HG02870 (cell line): ENCODE measurements at regions not wholly inside any gene's neighbourhood (a gene's known extent, or its start where the extent isn't known, plus 50 kb on each side); places are given as distances from the start of the nearest gene placed in this dataset.

ENCODE experiments used
- ATAC-seq: cut with Tn5 transposase; IDR thresholded peaks from one replicate; pipeline ENCODE4 v1.9.1; 2021; ENCODE audit warnings: mild to moderate bottlenecking, moderate library complexity; ENCODE audit not compliant: unreplicated experiment

DNA sequence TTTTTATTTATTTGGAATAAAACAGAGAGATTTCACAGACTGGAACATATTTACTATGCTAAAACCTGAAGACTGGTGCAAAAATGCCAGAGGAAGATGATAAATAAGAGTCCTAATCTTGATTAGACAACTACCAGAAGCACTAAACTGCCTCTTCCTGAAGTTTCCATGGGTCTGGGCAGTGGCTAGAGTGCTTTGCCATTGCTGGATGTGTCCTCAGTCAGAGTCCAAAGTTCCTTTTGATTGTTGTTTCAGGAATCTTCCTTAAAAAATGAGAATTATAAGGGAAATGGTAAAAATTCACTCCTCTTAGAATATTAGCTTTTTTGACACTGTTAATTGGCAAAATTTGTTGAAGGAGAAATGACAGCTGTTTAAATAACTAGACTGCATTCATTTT lies 86.3 kb upstream of the AHR start:
- ATAC-seq = no peak

- ATAC-seq = no peak
Measured at GRCh38 chr7:17227766-17228490, 70.5 kb upstream of the AHR start.

- no peak for ATAC-seq
Measured at GRCh38 chr7:17229228-17229627, 69.2 kb upstream of the AHR start.

GRCh38 chr7:17230099-17230807 lies 68.2 kb upstream of the AHR start:
- no peak for ATAC-seq

GRCh38 chr7:17233603-17234002 lies 64.8 kb upstream of the AHR start:
- no peak for ATAC-seq

GRCh38 chr7:17234030-17234397 lies 64.4 kb upstream of the AHR start:
- ATAC-seq = peak; percentile 39

DNA sequence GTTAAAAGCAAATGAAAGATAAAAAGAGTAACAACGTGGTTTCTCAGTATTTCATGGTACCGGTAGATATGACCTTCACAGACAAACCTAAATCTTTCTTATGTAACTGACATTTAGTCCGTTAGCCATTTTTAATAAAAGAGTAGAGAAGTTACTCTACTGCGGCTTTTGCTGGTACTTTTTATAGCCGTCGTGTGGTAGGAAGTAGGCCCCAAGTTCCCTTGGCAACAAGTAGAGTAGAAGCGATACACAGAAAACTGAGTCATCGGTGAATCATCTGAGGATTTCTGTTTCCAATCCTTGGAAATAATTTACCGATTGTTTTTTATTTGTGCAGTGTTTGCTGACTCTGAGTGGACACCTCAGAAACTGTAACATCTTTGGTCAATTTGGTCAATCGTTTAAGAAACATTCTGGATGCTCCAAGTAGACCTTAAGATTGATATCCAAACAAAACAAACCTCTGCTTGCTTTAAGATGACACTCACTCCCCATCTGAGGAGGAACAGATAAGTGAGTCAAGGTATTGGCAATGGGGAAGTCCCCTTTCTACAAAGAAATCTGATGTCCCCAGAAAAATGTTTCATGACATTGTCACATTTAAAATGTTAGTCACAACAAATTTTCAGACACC lies 63.9 kb upstream of the AHR start:
- ATAC-seq = peak; percentile 95

- no peak for ATAC-seq
Measured at GRCh38 chr7:17236171-17236570, 62.3 kb upstream of the AHR start.

DNA sequence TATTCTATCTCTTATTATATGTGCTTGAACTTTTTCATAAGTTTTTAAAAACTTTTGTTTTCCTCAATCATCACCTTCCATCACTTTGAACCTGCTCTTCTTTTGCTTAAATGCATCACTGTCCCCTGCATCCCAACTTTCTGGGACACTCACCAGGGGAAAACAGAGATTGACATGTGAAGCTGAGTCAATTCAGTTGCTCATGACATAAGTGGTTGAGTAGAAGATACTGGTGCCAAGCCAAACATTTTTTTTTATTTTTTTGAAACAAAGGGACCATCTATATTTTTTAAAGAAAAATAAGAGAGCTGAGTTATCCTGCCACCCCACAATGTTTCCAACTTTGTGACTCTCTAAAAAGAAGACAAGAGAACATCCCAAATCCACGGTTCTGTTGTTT lies 61.8 kb upstream of the AHR start:
- ATAC-seq = no peak

DNA sequence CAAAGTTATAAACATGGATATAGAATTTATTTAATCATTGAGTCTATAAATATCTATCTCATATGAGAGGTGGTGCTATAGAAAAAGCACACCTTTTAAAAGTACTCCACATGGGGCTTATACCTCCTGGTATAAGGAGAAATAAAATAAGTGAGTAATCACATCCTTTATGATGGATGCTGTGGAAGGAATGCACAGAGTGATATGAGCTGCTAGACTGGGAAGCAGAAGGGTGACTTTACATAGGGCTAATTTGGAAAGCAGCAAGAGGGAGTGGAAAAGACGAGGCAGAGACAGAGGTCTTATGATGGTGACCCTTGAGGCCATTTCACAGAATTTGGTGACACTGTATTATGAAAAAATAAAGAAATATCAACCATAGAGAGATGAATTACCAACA lies 59.4 kb upstream of the AHR start:
- ATAC-seq = no peak

DNA sequence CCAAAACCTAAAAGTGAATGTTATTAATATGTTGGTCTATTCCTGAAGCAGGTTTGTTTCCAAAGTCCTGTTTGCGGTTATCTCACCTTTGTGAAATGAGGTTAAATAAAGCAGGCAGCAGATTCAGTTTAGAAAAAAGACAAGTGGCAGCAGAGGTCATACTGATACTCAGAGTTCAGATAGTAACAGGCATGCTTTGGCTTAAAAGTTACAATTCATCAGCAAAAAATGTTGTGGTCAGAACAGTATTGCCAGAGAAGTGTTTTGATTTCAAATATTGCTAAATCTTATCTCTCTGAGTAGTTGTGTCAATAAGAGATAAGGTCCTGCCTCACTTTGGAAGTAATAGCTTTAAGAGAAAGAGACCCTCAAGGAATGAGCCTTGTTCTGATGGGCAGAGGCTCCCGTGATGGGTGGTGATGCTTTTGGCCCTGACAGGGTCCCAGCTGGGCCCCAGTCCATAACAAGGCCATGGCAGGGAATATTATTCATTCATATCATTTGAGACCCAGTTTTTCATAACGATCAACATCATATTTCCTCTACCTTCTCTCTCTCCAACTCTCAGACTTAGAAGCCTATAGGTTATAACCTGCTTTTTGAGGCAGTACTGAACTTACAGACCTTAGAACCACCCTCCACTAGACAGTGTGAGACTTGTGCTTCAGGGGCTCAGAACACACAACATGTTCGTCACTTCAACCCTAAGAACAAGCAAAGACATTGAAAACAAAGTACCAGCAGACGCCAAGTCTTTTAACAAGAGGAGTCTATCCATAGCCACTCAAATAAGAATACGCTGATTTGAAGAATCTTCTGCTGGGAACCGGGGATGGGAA lies 58.5 kb upstream of the AHR start:
- ATAC-seq = no peak

- ATAC-seq = no peak
Measured at GRCh38 chr7:17242504-17242903, 55.9 kb upstream of the AHR start.

DNA sequence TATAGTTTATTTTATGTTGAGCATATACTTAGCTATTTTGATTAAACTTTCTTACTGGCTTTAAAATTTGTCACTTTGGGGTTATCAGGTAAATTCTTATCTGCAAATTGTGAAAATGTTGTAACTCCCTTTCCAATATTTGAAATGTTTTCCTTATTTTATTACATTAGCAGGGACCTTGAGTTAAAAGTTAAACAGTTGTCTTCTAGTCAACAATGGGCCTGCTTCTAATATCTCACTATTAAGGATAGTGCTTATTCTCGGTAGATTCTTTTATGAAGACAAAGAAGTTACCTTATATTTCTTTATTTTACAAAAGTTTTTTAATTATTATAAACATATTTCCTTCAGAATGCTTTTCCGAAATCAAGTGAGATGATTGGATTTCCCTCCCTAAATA lies 53.7 kb upstream of the AHR start:
- no peak for ATAC-seq

DNA sequence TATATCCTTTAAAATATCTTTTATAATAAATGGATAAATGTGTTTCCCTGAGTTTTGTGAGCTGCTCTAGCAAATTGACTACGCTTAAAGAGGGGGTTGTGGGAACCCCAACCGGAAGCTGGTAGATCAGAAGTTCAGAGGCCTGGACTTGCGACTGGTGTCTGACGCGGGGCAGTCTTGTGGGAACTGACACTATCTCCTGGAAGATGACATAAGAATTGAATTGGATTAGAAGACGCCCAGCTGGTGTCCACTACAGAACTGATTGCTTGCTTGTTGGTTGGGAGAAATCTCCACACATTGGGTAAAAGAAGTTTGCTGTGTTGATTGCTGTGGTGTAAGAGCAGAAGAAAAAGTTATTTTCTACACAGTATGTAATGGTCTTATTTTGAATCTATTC lies 51.1 kb upstream of the AHR start:
- ATAC-seq = no peak

DNA sequence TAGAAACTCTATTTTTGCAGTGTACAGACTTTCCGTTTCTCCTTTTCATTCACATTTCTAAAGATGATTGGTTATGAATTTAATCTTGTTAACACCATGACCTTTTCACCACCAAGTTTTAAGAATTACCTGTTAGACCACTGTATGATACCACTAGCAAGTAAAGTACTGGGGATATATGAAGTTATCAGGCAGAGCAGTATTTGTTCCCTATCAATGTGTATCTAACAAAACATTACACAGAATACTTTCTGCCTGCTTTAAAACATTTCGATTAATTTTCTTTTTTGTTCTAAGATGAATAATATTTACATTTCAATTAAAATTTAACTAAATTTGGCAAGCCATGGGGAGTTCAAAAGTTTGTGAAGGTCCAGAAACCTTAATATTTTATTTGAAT lies 49.9 kb upstream of the AHR start:
- ATAC-seq = no peak
